ENCODE measurements at regions not wholly inside any gene's neighbourhood (a gene's known extent, or its start where the extent isn't known, plus 50 kb on each side); places are given as distances from the start of the nearest gene placed in this dataset.
A peak's percentile ranks its signal among the peaks of the same experiment; 100 is the strongest.

DNA sequence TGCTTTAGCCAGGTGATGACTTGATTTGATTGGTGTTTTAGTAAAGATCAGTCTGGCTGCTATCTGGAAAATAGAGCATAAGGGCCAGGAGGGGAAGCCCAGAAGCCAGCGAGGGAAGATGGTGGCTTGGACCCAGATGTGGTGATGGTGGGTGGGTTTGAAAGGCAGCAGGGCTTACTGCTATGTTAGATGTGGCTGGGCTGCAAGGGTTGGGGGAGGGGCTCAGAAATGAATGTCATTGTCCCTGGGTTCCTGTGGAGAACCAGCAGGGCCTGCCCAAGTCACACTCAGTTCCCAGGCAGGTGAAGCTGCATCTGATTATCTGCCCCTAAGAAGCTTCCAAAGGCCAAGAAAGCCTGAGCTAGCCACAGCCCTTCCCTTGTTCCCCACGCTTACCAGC lies 71.7 kb upstream of the BRD7 start:
- WGBS, 4 donors, result 73 to 84% (median 82%) methylated on average over 2 of the region's 2 CpGs
- Histone ChIP-seq H3K9me3 (peaks cover 0 to 36% (median 17%) of the 10 kb centered on the region in 12 donors), H3K4me3 (no peak overlapping the region), H3K27me3 (peaks cover 0 to 9% (median 0%) of the 10 kb centered on the region in 9 donors), H3K4me1 (no peaks in the 10 kb centered on the region), H3K27ac (no peak overlapping the region), H3K36me3 (no peaks in the 10 kb centered on the region)
- intact Hi-C loops (cut with DNase I), result no loop called here
- DNase-seq (no peak), ATAC-seq (no peak)
- TF ChIP-seq POLR2A (IDR thresholded peaks at IDR 0.05), result no peak
- TF ChIP-seq, protein P1, sequence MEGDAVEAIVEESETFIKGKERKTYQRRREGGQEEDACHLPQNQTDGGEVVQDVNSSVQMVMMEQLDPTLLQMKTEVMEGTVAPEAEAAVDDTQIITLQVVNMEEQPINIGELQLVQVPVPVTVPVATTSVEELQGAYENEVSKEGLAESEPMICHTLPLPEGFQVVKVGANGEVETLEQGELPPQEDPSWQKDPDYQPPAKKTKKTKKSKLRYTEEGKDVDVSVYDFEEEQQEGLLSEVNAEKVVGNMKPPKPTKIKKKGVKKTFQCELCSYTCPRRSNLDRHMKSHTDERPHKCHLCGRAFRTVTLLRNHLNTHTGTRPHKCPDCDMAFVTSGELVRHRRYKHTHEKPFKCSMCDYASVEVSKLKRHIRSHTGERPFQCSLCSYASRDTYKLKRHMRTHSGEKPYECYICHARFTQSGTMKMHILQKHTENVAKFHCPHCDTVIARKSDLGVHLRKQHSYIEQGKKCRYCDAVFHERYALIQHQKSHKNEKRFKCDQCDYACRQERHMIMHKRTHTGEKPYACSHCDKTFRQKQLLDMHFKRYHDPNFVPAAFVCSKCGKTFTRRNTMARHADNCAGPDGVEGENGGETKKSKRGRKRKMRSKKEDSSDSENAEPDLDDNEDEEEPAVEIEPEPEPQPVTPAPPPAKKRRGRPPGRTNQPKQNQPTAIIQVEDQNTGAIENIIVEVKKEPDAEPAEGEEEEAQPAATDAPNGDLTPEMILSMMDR (IDR thresholded peaks at IDR 0.05), result no peak

- no peaks in the 10 kb centered on the region for H3K4me1 ChIP-seq
- H3K4me3 ChIP-seq, result no peak overlapping the region
- H3K27me3 ChIP-seq, result peaks cover 0 to 24% (median 0%) of the 10 kb centered on the region in 9 donors
- no peaks in the 10 kb centered on the region for H3K36me3 ChIP-seq
- peak in 1 of 5 donors; percentile 6 for DNase-seq
- TF ChIP-seq POLR2A (IDR thresholded peaks at IDR 0.05), result no peak
- TF ChIP-seq, protein P1 (IDR thresholded peaks at IDR 0.05), result no peak
- H3K9me3 ChIP-seq, result peaks cover 0 to 36% (median 17%) of the 10 kb centered on the region in 12 donors
- 72 to 81% (median 79%) methylated on average over 13 of the region's 13 CpGs for WGBS, 4 donors
- no peak overlapping the region for H3K27ac ChIP-seq
- ATAC-seq, result no peak
- intact Hi-C loops (cut with DNase I), result no loop called here
Measured at GRCh38 chr16:50437769-50438437, 69.1 kb upstream of the BRD7 start.

GRCh38 chr16:50436271-50436670 lies 67.5 kb upstream of the BRD7 start:
- peaks cover 0 to 21% (median 0%) of the 10 kb centered on the region in 9 donors for H3K27me3 ChIP-seq
- H3K27ac ChIP-seq, result no peak overlapping the region
- no peak overlapping the region for H3K4me3 ChIP-seq
- 80 to 88% (median 87%) methylated on average over 3 of the region's 3 CpGs for WGBS, 4 donors
- TF ChIP-seq, protein P1 (IDR thresholded peaks at IDR 0.05), result no peak
- no peak for TF ChIP-seq POLR2A (IDR thresholded peaks at IDR 0.05)
- peaks cover 0 to 24% (median 9%) of the 10 kb centered on the region in 12 donors for H3K9me3 ChIP-seq
- DNase-seq, result no peak
- no peaks in the 10 kb centered on the region for H3K36me3 ChIP-seq
- intact Hi-C loops (cut with DNase I), result no loop called here
- ATAC-seq, result no peak
- H3K4me1 ChIP-seq, result no peaks in the 10 kb centered on the region

- peaks cover 0 to 21% (median 0%) of the 10 kb centered on the region in 9 donors for H3K27me3 ChIP-seq
- ATAC-seq (no peak), DNase-seq (no peak)
- peaks cover 0 to 15% (median 8%) of the 10 kb centered on the region in 12 donors for H3K9me3 ChIP-seq
- H3K4me3 ChIP-seq, result no peak overlapping the region
- 81 to 88% (median 83%) methylated on average over 7 of the region's 7 CpGs for WGBS, 4 donors
- H3K36me3 ChIP-seq, result no peaks in the 10 kb centered on the region
- H3K27ac ChIP-seq, result no peak overlapping the region
- no peaks in the 10 kb centered on the region for H3K4me1 ChIP-seq
- intact Hi-C loops (cut with DNase I), result no loop called here
- TF ChIP-seq, protein P1 (IDR thresholded peaks at IDR 0.05), result no peak
- TF ChIP-seq POLR2A (IDR thresholded peaks at IDR 0.05), result no peak
Measured at GRCh38 chr16:50434872-50435478, 66.2 kb upstream of the BRD7 start.

Measured in heart left ventricle (tissue), 16 donors.